ENCODE measurements at regions not wholly inside any gene's neighbourhood (a gene's known extent, or its start where the extent isn't known, plus 50 kb on each side); places are given as distances from the start of the nearest gene placed in this dataset.
A peak's percentile ranks its signal among the peaks of the same experiment; 100 is the strongest.

GRCh38 chr19:46928951-46929350 is 68.2 kb downstream of the ARHGAP35 start:
- Histone ChIP-seq H3K9me2 (ENCODE audit: insufficient read depth, low read length) (no peaks in the 10 kb centered on the region), H3K27ac (ENCODE audit: low read depth, low read length, poor library complexity, severe bottlenecking) (no peak overlapping the region), H3K9me3 (ENCODE audit: low read length) (no peaks in the 10 kb centered on the region), H3K4me3 (ENCODE audit: low read depth, low read length, poor library complexity, severe bottlenecking) (no peak overlapping the region), H3K79me2 (ENCODE audit: insufficient read depth, low read depth, low read length) (peaks cover 88% of the 10 kb centered on the region), H3K4me1 (ENCODE audit: insufficient read depth, low read length, poor library complexity, severe bottlenecking) (peaks cover 41% of the 10 kb centered on the region), H3K36me3 (ENCODE audit: insufficient read depth, low read length) (peaks cover 17% of the 10 kb centered on the region), H4K20me1 (ENCODE audit: insufficient read depth, low read length) (peaks cover 35% of the 10 kb centered on the region), H2AFZ (ENCODE audit: low read length) (no peak overlapping the region), H3K4me2 (ENCODE audit: low read length) (no peak overlapping the region)
- ChIA-PET CTCF (ENCODE audit: unreplicated experiment) (no interaction called here), POLR2A (interaction anchor here (1.2 kb wide), 1 partner anchor 62 kb away, joined by 3 read pairs; no protein-coding TSS in a partner anchor)
- intact Hi-C loops (cut with micrococcal nuclease; ENCODE audit: unreplicated experiment): no loop called here
- no peak for TF ChIP-seq EZH2phosphoT487 (IDR thresholded peaks at IDR 0.05; ENCODE audit: borderline replicate concordance, low read depth, low read length)
- peak; percentile 50 for TF ChIP-seq CTCF (conservative IDR thresholded peaks at IDR 0.05; ENCODE audit: low read length)
- no TSS peak for BruUV-seq (replicated peaks)
- no peak for DNase-seq (ENCODE audit: low spot score)

- no peak overlapping the region for H2AFZ ChIP-seq (ENCODE audit: low read length)
- intact Hi-C loops (cut with micrococcal nuclease; ENCODE audit: unreplicated experiment): no loop called here
- DNase-seq (ENCODE audit: low spot score): no peak
- no peak overlapping the region for H3K4me3 ChIP-seq (ENCODE audit: low read depth, low read length, poor library complexity, severe bottlenecking)
- ChIA-PET POLR2A (no interaction called here), CTCF (ENCODE audit: unreplicated experiment) (no interaction called here)
- peaks cover 85% of the 10 kb centered on the region for H3K79me2 ChIP-seq (ENCODE audit: insufficient read depth, low read depth, low read length)
- BruUV-seq (replicated peaks): no TSS peak
- H3K27ac ChIP-seq (ENCODE audit: low read depth, low read length, poor library complexity, severe bottlenecking): no peak overlapping the region
- peaks cover 40% of the 10 kb centered on the region for H3K4me1 ChIP-seq (ENCODE audit: insufficient read depth, low read length, poor library complexity, severe bottlenecking)
- H3K9me2 ChIP-seq (ENCODE audit: insufficient read depth, low read length): no peaks in the 10 kb centered on the region
- TF ChIP-seq EZH2phosphoT487 (IDR thresholded peaks at IDR 0.05; ENCODE audit: borderline replicate concordance, low read depth, low read length): no peak
- no peak for TF ChIP-seq CTCF (conservative IDR thresholded peaks at IDR 0.05; ENCODE audit: low read length)
- peaks cover 19% of the 10 kb centered on the region; the same call in 1 of the 2 replicates for H4K20me1 ChIP-seq (ENCODE audit: insufficient read depth, low read length)
- H3K9me3 ChIP-seq (ENCODE audit: low read length): no peaks in the 10 kb centered on the region
- no peaks in the 10 kb centered on the region for H3K36me3 ChIP-seq (ENCODE audit: insufficient read depth, low read length)
- no peak overlapping the region for H3K4me2 ChIP-seq (ENCODE audit: low read length)
Measured at GRCh38 chr19:46931202-46931601, 70.4 kb downstream of the ARHGAP35 start.

- Histone ChIP-seq H3K4me2 (ENCODE audit: low read length) (no peak overlapping the region), H3K79me2 (ENCODE audit: insufficient read depth, low read depth, low read length) (peaks cover 81% of the 10 kb centered on the region), H3K4me1 (ENCODE audit: insufficient read depth, low read length, poor library complexity, severe bottlenecking) (peaks cover 32% of the 10 kb centered on the region), H3K9me3 (ENCODE audit: low read length) (no peaks in the 10 kb centered on the region), H2AFZ (ENCODE audit: low read length) (no peak overlapping the region), H3K36me3 (ENCODE audit: insufficient read depth, low read length) (peaks cover 3% of the 10 kb centered on the region), H3K9me2 (ENCODE audit: insufficient read depth, low read length) (no peaks in the 10 kb centered on the region), H4K20me1 (ENCODE audit: insufficient read depth, low read length) (peaks cover 9% of the 10 kb centered on the region; the same call in 1 of the 2 replicates), H3K27ac (ENCODE audit: low read depth, low read length, poor library complexity, severe bottlenecking) (no peak overlapping the region), H3K4me3 (ENCODE audit: low read depth, low read length, poor library complexity, severe bottlenecking) (no peak overlapping the region)
- ChIA-PET POLR2A (interaction anchor here (0.7 kb wide), 1 partner anchor 30 kb away, joined by 3 read pairs; no protein-coding TSS in a partner anchor), CTCF (ENCODE audit: unreplicated experiment) (no interaction called here)
- intact Hi-C loops (cut with micrococcal nuclease; ENCODE audit: unreplicated experiment): no loop called here
- BruUV-seq (replicated peaks): no TSS peak
- TF ChIP-seq EZH2phosphoT487 (IDR thresholded peaks at IDR 0.05; ENCODE audit: borderline replicate concordance, low read depth, low read length) (no peak), CTCF (conservative IDR thresholded peaks at IDR 0.05; ENCODE audit: low read length) (no peak)
- no peak for DNase-seq (ENCODE audit: low spot score)
Measured at GRCh38 chr19:46932346-46932745, 71.5 kb downstream of the ARHGAP35 start.

All from OCI-LY7 (cell line).